GM12873 (cell line): ENCODE measurements at regions not wholly inside any gene's neighbourhood (a gene's known extent, or its start where the extent isn't known, plus 50 kb on each side); places are given as distances from the start of the nearest gene placed in this dataset.

Experiments used
- CTCF ChIP-seq: IDR thresholded peaks from 2 replicates; pipeline ENCODE4 v1.5.1; 2012; ENCODE audit warnings: low read depth, mild to moderate bottlenecking, moderate library complexity, low read length, control low read depth; ENCODE audit not compliant: insufficient read depth; ENCODE audit errors: missing control alignments

GRCh38 chr4:20337261-20337664, 85.6 kb downstream of the SLIT2 start:
- TF ChIP-seq CTCF, result no peak

GRCh38 chr4:20338841-20339240, 87.1 kb downstream of the SLIT2 start:
- TF ChIP-seq CTCF, result no peak

- no peak for TF ChIP-seq CTCF
These were observed 89.5 kb downstream of the SLIT2 start for GRCh38 chr4:20341134-20341738.

GRCh38 chr4:20347531-20347930, 95.8 kb downstream of the SLIT2 start:
- no peak for TF ChIP-seq CTCF

- TF ChIP-seq CTCF, result no peak
These were observed 96.7 kb downstream of the SLIT2 start for GRCh38 chr4:20348411-20348810.

GRCh38 chr4:20351360-20352162, 99.9 kb downstream of the SLIT2 start:
- TF ChIP-seq CTCF, result no peak

GRCh38 chr4:20352163-20352431, 100.4 kb downstream of the SLIT2 start:
- TF ChIP-seq CTCF, result no peak
